Anterior cingulate cortex (tissue), 58 donors: ENCODE measurements at regions not wholly inside any gene's neighbourhood (a gene's known extent, or its start where the extent isn't known, plus 50 kb on each side); places are given as distances from the start of the nearest gene placed in this dataset.

Experiments
- DNase-seq, 58 donors: peaks; one replicate each; lab custom pipeline; 2025; lab: John Stamatoyannopoulos, UW

DNA sequence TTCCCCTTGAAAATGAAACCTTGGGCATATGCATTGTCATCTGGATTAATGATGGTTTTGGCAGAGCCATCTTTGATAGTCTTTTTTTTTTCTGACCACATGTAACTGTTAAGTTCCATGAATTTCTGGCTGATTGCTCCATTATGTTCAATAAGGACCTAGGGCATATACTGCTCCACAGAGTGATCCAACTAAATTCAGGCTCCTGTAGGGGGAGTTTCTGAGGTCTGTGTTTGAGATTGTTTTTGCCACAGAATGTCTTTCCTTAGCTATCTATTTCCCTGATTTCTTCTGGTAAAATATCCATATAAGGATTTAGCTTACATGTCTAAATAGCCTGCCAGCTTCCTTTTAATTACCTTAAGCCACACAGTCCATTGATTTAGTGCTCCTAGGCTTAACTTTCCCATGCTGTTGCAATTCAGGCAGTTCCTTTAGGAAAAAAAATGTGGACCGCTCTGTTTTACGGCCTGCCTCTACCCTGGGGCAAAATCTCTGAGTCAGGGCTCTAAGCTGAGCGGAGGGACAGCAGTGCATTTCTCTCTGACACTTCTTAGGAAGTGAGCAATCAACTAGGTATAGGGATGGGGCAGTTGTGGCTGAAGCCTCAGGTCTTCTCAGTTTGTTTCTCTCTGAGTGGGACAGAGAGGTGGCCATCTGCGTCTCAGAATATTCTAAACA is 796.2 kb downstream of the NR2F2 start:
- no peak for DNase-seq

DNA sequence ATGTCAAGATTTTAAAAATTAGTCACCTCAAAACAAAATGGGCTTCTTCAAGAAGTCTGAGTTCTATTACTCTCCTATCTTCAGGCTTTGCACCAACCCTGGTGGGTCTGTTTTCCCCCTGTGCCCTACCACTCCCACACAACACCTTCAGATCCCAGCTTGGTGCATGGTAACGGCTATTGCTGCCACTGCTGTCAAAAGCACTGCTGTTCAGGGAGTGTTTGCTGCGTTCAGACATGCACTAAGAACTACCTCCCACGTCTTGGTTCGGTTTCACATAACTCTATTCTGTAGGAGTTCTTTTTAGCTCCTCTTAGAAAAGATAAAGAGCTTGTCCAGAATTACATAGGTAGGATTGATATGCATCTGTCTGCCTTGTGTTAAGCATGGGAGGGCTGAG is 799.2 kb downstream of the NR2F2 start:
- peak in 7 of 58 donors; percentile 3 to 31 (median 21) for DNase-seq

DNA sequence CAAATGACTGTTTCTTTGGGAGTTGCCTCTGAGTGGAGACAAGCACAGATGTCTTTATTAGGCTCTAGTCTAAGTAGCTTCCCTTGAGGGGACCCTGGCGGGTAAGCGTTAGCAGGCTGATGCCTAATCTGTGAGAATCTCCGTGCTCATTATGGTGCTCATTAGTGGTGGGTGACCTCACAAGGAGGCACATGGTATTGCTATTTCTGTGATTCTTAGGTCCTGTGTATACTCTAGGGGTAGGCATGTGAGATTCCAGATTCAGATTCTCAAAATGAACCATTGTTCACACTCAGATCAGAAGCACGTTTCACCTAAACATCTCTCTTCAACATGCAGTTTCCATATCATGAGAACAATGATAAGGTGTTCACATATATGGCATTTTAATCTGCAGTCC is 809.7 kb downstream of the NR2F2 start:
- no peak for DNase-seq

DNA sequence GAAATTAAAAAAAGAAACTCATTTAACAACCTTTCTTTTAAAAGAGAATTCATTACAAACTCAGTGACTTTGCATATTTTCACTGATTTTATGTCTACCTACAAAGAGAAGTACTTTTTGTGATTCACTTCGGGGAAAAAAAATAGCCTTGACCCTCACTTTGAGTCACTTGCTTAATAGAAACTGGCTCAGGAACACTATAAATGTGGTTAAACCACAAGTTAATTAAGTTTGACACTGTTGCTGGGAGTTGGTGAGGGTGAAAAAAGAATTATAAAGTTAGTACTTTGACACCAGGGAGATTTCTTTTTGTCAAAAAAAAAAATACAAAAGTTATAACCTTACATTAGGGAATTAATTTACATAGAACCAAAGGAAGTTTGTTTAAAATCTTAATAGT is 810.9 kb downstream of the NR2F2 start:
- no peak for DNase-seq

DNA sequence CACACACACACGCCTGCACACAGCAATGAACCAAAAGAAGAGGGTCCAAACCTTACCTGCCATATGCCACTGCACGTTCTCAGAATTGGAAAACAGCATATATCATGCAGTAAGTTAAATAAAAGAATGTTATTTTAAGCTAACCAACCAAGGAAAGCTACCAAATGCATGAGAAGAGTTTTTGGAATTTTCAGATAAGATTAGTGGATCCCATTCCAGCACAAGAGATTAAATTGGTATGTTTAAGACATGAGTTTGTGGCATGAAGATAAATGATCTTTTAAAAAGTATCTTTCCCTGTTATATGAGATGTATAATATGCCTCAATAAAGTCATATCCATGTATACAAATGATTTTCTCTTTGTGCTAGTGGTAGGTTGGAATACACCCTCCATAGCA is 811.4 kb downstream of the NR2F2 start:
- DNase-seq: no peak

DNA sequence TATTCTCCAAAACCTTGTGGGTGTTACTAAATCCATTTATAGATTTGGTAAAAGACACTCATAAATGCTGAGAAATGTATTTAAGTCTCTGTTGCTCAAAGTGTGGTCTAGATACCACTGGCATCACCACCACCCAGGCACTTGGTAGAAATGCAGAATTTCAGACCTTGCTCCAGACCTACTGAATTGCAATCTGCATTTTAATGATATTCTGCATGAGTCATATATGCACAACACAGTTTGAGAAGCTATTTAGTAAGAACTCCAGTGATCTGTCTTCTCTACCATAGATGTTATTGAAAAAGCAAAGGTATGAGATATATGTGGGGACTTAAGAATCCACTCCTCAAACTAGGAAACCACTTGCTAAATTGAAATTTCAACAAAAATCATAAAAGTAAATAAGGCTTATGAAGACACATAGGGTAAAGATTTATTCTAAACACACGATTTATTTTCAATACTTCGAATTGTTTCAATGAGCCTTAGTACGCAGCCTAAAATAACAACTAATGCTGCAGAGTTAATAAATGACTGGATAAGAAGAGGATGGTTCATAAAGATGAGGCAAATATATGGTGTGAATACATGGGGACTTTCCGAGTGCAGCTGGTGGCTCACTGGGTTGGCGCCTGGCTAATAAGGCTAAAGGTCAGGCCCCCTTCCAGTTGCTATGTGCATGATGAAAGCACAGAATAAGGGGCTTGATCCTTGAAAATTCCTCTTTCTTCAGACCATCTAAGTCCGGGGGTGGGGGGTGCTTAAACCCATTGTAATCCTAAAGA is 813.3 kb downstream of the NR2F2 start:
- DNase-seq: no peak

DNA sequence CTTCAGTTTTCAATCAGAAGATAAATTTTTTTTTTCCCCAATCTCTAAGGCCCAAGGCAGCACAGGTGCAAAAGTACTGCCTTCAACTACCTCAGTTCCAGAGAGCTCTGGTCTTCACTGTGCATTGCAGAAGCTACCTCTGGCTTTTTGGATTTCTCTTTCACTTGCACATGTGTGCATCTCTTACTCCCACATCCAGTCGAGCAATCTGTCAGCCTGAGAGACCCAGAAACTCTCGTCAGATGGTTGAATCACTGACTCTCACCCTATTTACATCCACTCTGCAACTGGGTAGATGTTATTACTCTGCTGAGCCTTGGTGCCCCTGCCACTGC is 813.8 kb downstream of the NR2F2 start:
- DNase-seq: peak in 7 of 58 donors; percentile 1 to 8 (median 3)

DNA sequence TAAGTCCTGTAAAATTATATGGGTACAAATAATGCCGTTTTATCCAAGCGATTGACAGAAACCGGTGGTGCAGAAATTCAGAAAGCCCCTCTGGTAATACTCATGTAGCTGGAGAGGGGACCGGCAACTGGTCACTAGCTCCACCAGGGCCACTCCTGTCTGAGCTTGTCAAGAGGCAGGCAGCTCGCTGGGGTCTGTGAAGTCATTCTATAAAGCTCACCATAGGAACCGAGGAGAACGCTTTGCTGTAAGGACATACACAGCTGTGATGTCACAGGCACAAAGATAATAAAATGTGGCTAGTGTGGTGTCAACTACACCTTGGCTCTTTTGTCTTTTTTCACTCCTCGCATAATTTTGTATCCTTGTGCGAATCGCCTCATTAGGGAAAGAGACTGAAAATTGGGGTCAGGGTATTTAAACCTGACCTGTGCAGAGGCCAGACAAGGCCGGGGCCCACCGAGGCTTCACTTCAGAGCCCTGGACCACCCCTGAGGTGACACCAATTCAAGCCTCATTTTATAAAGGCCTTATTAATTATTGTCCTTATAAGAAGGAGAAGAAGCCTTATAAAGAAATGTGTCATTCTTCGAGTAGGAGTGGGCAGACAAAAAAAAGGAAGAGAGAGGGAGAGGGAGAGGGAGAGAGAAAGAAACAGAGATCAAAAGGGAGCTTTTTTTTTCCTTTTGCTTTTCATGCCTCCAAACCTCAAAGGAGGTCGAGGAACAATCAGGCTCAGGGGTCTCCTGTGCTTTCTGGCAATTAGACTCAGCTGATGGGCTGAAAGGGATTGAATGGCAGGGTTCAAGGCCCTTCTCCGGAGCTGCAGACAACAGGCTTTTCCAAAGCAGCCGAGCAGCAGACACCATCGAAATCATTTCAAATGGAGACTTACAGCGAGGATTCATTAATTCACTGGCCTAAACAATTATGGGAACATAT is 813.3 kb upstream of the ARRDC4 start:
- DNase-seq: no peak

DNA sequence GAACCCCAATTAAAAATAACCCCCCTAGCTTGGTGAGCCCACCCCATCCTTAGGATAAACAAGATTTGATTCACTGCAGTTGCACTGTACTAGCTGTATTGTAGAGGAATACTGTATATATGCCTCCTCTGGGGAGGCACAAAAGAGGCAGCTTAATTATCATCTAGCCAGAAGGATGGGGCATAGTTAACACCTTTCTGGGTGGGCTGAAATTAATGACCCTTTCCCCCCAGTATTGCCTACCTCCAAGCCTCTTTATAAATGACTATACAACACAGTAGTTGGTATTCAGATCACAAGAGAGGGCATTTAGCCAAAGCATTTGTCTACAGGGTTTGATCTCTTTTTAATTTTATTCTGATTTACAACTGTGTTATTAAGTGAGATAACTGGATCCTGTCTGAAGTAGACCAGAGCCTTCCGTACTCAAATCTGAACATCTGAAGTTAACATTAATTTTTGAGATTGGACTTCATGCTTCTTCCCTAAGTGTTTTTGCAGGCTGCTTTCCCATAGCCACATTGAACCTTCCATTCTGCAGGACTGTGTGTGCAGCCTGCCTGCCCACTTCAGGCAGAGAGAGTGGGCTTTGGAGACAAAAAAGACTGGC is 807.0 kb upstream of the ARRDC4 start:
- DNase-seq: no peak

DNA sequence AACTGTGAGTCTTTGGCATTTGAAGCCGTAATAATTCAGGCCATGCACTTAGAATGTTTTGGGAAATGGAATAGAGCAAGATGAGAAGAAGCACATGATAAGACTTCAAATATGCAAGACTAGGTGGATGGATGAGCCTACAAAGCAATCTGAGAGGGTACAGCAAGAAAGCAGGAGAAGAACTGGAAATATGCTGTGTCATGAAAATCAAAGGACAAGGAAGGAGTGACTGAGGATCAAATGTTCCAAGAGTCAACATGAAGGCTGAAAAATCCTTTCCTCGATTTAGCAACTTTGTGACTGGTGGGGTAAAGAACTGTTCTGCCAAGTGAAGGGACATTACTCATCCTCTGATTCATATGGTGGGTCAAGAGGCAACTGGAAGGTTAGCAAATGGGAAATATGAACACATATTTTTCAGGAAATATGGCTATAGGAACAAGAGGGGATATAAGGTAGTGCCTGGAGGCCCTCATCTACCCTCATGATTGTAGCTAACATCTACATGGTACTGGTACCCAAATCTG is 803.7 kb upstream of the ARRDC4 start:
- no peak for DNase-seq

DNA sequence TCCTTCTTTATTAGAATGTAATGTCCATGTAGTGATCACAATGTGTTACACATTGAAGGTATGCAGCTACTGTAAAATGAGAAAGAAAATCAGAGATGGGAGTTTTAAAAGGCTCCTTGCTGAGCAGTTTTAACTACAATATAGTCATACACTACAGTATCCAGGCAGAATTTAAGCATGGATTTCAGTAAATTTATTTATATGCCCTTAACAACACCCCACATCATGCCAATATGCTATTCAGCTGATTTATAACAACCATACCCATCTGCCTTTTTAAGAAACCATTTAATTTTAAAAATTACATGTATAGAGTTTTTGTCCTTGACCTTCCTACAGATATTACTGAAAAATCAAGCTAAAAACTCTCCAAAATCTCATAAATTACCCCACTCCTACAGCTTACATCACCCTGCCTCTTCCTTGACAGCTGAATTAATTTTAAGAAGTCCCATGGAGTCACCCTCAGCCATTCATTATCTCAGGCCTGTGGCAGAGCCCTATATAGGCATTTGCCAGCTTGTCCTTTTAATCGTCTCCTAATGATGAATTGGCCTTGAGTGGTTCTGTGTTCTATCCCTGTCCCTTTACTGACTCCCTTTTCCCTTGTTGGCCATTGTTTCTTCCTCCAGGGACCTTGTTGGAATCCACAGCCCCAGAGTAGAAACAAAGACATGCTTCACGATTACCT is 797.6 kb upstream of the ARRDC4 start:
- DNase-seq: no peak

DNA sequence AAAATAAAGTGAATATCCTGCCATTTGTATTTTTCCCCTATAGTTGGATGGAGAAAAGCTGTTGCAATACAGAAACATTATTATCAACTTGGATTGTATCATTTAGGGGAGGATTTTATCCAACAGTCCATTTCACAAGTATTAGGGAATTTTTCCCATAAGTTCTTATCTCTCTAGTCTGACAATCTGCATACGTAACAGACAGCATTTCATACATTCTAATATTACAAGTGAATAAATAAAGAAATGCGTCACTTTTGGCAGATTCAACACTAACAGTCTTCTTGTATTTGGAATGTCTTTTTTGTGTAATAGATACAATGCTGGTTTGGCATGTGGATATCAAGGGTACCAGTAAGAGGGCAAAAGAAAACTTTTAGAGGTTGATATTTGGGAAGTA is 795.3 kb upstream of the ARRDC4 start:
- no peak for DNase-seq

DNA sequence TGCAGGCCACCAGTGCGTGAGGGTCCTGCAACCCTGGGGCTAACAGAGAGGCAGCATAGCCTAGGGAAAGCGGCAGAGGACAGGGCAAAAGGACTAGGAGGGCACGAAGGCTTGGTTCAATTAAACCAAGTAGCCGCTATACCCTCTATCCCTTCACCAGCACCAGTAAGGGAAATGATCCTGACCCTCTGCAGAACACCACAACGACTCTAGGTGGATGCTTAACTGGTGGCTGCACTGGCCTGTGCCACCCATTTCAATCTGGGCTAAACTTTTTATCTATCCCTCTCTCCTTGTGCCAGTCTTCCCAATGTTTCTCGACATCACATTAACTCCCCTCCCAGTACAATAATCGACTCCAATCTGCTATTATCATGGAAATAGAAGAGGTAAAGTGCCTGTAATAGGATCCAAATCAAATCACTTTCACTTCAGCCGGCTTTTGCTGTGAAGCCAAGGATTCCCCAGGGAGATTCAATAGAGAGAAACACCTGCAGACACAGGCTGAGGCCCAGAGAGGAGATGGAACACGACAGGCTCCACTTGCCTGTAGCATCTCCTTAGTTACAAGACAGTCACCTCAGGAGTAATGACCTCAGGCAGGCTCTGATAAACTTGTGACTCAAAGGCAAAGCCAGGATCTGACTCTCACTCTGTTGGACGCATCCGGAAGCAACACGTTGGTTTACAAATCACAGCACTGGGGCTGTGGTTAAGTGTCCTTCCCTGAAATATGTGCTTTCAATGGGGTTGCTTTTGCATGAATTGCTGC is 791.6 kb upstream of the ARRDC4 start:
- DNase-seq: no peak

DNA sequence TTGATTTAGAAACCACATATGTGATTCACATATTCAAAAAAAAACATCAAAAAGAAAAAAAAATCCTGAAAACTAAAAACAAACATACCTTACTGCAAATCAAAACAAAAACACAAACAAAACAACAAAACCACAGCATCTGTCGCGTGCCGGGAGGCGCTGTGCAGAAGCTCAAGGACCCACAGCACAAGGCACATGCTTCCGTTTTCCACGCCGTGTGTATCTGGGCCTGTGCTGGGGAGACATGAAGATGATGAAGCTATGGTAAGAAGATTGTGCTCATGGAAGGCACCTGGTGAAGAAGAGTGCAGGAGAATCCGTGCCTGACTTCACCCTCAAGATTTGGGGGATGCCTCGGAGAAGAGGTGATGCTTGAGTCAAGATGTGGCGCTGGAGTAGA is 788.9 kb upstream of the ARRDC4 start:
- DNase-seq: no peak

DNA sequence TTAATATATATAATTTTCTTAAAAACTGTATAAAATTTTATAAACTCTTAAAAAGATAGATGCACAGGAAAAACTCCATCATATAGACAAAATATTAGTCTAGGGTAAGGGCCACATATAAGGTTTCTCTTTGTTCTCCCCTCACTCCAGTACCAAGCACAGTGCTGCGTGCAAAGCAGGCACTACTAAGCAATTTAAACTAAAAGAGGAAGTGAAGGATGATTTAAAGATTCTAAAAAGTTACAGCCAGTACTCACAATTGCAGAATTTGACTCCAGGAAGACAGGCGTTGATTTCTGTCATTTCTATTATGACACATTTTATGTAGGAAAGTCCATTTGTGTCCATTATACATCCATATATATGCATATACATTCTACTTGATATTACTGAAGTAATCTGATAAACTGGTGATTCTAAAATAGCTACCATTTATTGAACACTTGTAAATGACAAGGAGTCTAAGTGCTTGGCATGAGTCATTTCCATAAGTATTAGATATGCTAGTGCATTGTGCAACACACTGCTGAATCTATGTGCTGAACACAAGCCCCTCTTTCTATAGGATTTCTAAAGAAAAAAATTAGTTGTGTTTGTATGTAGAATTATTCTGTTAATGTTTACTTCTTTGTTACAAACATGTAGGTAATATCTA is 785.5 kb upstream of the ARRDC4 start:
- no peak for DNase-seq

DNA sequence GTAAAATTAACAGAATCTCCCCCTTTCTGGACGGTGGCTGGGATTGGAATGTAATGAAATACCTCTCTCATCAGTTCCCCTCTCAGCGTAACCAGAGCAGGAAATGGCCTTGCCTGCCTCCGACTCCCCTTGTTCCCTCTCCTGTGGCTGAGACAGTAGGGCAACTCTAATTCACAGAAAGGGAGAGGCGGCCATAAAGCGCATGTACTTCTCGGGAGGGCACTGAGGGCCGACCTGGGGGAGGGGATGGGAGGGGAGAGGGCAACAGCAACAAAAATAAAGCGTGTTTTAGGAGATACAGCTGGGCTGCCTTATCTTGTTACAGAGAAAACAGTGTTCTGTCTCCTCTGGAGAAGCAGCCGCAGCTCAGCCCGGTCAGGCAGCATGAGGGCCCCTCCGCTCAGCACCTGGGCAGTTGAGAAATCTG is 783.3 kb upstream of the ARRDC4 start:
- DNase-seq: no peak

DNA sequence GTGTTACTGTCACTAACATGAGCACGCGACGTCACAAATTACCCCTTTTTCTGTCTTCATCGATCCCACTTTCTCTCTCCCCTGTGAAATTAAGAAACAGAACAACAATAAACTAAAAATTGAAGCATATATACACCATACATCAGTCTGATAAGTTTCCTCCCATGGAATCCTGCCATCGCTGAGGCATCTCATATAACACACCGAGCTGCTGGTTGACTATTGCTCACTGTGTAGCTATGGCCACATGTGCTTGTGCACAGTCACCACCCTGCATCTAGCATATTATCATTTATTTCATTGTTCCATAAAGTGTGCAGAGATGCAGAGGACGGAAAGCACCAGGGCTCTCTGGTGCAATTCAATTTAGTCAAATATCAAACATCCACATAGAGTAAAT is 777.9 kb upstream of the ARRDC4 start:
- DNase-seq: no peak

DNA sequence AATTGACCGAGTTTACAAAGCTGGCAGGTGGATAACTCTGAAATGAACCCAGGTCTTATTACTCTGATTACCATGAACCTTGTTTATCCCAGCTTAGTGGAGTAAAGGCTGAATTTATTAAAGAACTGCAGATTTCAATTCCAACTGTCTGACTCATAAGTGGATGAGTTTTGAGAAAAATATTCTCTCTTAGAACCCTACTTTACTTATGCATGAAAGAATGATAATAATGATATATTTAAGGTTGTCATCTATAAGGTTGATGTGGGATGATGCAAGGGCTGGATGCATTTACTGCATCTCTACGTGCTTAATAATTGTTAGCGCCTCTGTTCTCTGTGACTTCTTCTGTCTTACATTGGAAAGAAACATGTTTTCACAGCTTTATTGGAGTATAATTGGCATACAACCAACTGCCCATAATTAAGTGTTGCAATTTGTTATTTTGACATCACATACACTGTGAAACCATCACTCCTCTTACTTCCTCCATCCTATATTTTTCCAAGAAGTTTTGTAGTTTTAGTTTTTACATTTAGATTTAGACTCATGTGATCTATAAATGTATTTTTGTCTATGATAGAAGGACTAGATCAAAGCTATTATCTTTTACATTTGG is 771.2 kb upstream of the ARRDC4 start:
- DNase-seq: no peak
